GM13976 (cell line): ENCODE measurements at regions not wholly inside any gene's neighbourhood (a gene's known extent, or its start where the extent isn't known, plus 50 kb on each side); places are given as distances from the start of the nearest gene placed in this dataset.

Experiments
- DNase-seq: peaks from one replicate; pipeline ENCODE4 v3.0.0; 2012; ENCODE audit warnings: low spot score
- CTCF ChIP-seq: IDR thresholded peaks from 2 replicates; pipeline ENCODE4 v1.5.1; 2012; ENCODE audit warnings: borderline replicate concordance, mild to moderate bottlenecking; ENCODE audit not compliant: insufficient read depth; ENCODE audit errors: extremely low read depth, missing control alignments, control extremely low read depth
- in situ Hi-C: fragments of 300-500 bp; cut with MboI; formaldehyde crosslinking; loops from one replicate; pipeline ENCODE4 v1.12.0; 2022; ENCODE audit warnings: low sequenced_read_pairs, mixed read lengths, inconsistent platforms; ENCODE audit not compliant: unreplicated experiment

GRCh38 chr11:11169715-11170351 is 183.2 kb downstream of the CSNK2A3 start:
- DNase-seq = no peak
- no peak for TF ChIP-seq CTCF
- in situ Hi-C loops = no loop called here

GRCh38 chr11:11167806-11168205 is 185.2 kb downstream of the CSNK2A3 start:
- TF ChIP-seq CTCF = no peak
- in situ Hi-C loops = no loop called here
- DNase-seq = no peak

GRCh38 chr11:11164334-11164690 is 188.7 kb downstream of the CSNK2A3 start:
- no peak for TF ChIP-seq CTCF
- no peak for DNase-seq
- in situ Hi-C loops = no loop called here

- DNase-seq = no peak
- in situ Hi-C loops = no loop called here
- no peak for TF ChIP-seq CTCF
Observed at GRCh38 chr11:11163669-11164333, 189.2 kb downstream of the CSNK2A3 start.

- TF ChIP-seq CTCF = no peak
- in situ Hi-C loops = no loop called here
- DNase-seq = no peak
Observed at GRCh38 chr11:11163236-11163635, 189.8 kb downstream of the CSNK2A3 start.

GRCh38 chr11:11157185-11157584 is 195.9 kb downstream of the CSNK2A3 start:
- TF ChIP-seq CTCF = no peak
- in situ Hi-C loops = no loop called here
- DNase-seq = no peak
